Thymus (tissue), 11 donors: ENCODE measurements at regions not wholly inside any gene's neighbourhood (a gene's known extent, or its start where the extent isn't known, plus 50 kb on each side); places are given as distances from the start of the nearest gene placed in this dataset.
A peak's percentile ranks its signal among the peaks of the same experiment; 100 is the strongest.

Source experiments
- DNase-seq, 9 donors: peaks; one replicate each; pipeline ENCODE4 v3.0.0-alpha.2; 2013; ENCODE audit warnings: low spot score in 9 of 9, low read depth in 6 of 9, missing footprints in 1 of 9
- H3K27ac ChIP-seq, 2 donors: one replicate each; pipeline ENCODE4 v1.5.1; 2013; ENCODE audit warnings: control low read depth in 1 of 2, low read depth in 1 of 2, low read length in 1 of 2, mild to moderate bottlenecking in 1 of 2, moderate library complexity in 1 of 2
- H3K27me3 ChIP-seq, 2 donors: one replicate each; pipeline ENCODE4 v1.5.1; 2013; ENCODE audit warnings: low read length in 1 of 2; ENCODE audit not compliant: control insufficient read depth in 2 of 2, insufficient read depth in 1 of 2
- H3K36me3 ChIP-seq, 2 donors: one replicate each; pipeline ENCODE4 v1.5.1; 2013; ENCODE audit warnings: low read length in 1 of 2, mild to moderate bottlenecking in 1 of 2, moderate library complexity in 1 of 2; ENCODE audit not compliant: control insufficient read depth in 2 of 2, insufficient read depth in 2 of 2
- H3K4me1 ChIP-seq, 2 donors: one replicate each; pipeline ENCODE4 v1.5.1; 2013; ENCODE audit warnings: low read length in 2 of 2; ENCODE audit not compliant: control insufficient read depth in 2 of 2, insufficient read depth in 2 of 2
- H3K4me3 ChIP-seq, 2 donors: one replicate each; pipeline ENCODE4 v1.5.1; 2013; ENCODE audit warnings: low read length in 2 of 2, control low read depth in 1 of 2, mild to moderate bottlenecking in 1 of 2
- H3K9me3 ChIP-seq, 2 donors: one replicate each; pipeline ENCODE4 v1.5.1; 2013; ENCODE audit warnings: low read length in 1 of 2, mild to moderate bottlenecking in 1 of 2; ENCODE audit not compliant: control insufficient read depth in 2 of 2, insufficient read depth in 1 of 2
- WGBS: extraction: QIAGEN DNeasy Blood & Tissue Kit; methylation state at CpG from one replicate; pipeline ENCODE4 v1.1.7; 2013; 5-methylcytosine and 5-hydroxymethylcytosine counted together
- donor health status: healthy.

DNA sequence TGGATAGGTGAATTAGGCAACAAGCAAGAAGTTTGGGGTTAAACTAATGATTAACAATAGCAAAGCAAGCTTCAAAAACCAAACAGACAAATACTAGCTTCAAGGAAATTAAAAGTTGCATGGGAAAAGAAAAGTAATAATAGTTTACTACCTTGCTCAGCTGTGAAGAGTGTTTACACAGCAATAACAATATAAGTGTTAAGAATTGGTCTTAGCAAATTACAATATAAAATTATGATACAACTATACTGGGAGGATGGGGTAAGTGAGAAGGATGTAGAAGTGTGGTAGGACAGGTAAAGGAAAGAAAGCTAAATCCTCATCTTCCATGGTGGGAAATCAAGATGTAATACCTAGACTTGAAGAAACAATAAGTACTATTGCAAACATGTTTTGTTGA, 137.7 kb upstream of the MAFB start:
- Histone ChIP-seq H3K36me3 (no peaks in the 10 kb centered on the region), H3K4me1 (no peaks in the 10 kb centered on the region), H3K9me3 (no peaks in the 10 kb centered on the region), H3K27ac (no peak overlapping the region), H3K4me3 (no peak overlapping the region), H3K27me3 (no peaks in the 10 kb centered on the region)
- DNase-seq: no peak

DNA sequence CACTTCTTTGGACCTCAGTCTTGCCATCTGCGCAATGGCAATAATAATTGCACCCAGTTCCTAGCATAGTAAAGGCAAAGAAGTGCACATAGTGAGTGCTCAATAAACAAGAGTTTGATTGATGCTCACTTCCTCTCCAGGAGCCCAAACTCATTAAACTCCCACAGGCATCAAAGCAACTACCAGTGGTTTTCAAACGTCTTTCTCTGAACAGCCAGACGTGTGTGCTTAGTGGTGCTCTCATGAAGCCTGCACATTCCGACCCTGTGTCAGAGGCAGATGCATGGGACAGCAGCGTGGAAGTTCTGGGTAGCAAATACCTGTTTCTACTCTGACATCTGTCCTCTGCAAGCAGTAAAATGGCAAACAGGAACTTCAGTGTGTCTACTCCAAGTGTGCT, 146.3 kb upstream of the MAFB start:
- DNase-seq: peak in 3 of 9 donors; percentile 7 to 56 (median 29)
- Histone ChIP-seq H3K4me1 (peaks cover 10 to 12% of the 10 kb centered on the region in 2 donors), H3K27ac (no peak overlapping the region), H3K9me3 (peaks cover 0 to 15% of the 10 kb centered on the region in 2 donors), H3K4me3 (no peak overlapping the region), H3K27me3 (no peaks in the 10 kb centered on the region), H3K36me3 (no peaks in the 10 kb centered on the region)
- 44% methylated on average over 5 of the region's 5 CpGs for WGBS

DNA sequence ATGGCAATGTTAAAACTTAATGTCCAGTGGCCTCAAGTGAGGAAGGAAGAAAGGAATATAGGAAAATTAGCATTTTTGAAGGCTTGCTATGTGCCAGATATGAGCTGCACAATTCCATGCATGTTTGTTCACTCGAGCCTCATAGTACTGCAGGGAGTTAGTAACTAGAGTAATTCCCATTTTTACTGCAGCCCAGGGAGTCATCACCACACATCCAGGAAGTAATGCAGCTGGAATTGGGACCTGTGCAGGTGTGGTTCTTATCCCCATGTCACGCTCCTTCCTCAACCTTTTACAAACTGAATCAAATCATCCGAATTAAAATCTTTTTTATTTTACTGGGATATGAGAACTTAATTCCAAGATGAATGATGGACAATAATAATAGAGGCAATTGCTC, 149.5 kb upstream of the MAFB start:
- no peak overlapping the region for H3K27ac ChIP-seq
- H3K4me1 ChIP-seq: peaks cover 10 to 12% of the 10 kb centered on the region in 2 donors
- H3K4me3 ChIP-seq: no peak overlapping the region
- no peak for DNase-seq
- no peaks in the 10 kb centered on the region for H3K36me3 ChIP-seq
- no peaks in the 10 kb centered on the region for H3K27me3 ChIP-seq
- peaks cover 0 to 13% of the 10 kb centered on the region in 2 donors for H3K9me3 ChIP-seq
- 93% methylated on average over 3 of the region's 3 CpGs for WGBS

DNA sequence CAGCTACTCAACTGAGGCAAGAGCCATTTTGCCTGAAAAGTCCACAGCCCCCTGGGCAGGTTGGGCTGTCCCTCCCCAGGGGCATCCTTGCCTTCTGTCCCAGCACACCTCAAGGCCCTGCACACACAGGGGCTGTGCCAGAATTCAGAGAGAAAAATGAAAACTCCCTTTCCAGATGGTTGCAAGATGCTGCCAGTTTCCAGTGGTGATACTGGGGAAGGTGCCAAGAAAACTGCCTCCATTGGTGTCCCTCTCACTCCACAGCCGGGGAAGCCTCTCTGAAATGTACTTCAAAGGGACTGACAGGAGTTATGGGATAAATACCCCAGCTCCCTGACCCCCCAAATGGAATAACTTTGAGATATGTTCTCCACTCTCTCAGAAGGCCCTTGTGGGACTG, 154.2 kb upstream of the MAFB start:
- Histone ChIP-seq H3K4me3 (no peak overlapping the region), H3K36me3 (no peaks in the 10 kb centered on the region), H3K27ac (no peak overlapping the region), H3K27me3 (no peaks in the 10 kb centered on the region), H3K9me3 (no peaks in the 10 kb centered on the region), H3K4me1 (no peaks in the 10 kb centered on the region)
- 98% methylated on average over 1 of the region's 1 CpG for WGBS
- no peak for DNase-seq

DNA sequence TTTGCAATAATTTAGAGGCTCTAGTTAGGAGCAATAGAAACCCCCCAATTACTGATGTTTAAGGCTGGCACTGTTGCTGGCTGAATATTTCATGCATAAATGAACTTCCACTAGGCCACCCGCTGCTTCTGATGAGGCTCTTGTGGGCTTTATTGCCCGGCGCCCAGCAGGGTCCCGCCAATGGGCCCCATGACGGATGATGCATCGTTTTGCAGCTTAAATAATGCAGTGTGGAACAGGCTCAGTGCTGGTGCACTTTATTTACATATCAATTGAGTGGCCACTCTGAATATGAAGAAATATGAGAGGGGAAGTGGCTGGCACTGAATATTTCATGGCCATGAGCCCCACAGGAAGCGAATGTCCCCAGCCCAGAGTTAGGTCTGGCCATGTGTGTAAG, 155.3 kb upstream of the MAFB start:
- Histone ChIP-seq H3K4me1 (peaks cover 2 to 3% of the 10 kb centered on the region in 2 donors), H3K27ac (no peak overlapping the region), H3K9me3 (no peaks in the 10 kb centered on the region), H3K27me3 (no peaks in the 10 kb centered on the region), H3K36me3 (no peaks in the 10 kb centered on the region), H3K4me3 (no peak overlapping the region)
- no peak for DNase-seq
- 94% methylated on average over 7 of the region's 7 CpGs for WGBS

DNA sequence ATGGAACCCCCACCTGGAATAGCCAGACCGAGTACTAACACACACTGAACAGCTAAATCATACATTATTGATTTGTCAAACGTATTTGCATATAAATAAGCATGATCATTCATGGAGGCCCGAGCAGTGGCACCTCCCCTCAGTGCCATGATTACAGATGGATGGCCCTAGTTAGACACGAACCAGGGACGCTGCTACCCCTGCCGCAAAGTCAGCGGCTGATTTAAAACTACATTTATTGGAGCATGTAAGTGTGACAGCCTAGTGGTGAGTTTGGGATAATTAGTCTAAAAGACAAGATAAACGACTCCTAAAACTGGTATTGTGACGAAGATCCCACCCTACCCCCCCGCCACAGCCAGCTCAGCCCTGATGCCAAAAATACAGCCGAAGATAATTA, 159.1 kb upstream of the MAFB start:
- no peaks in the 10 kb centered on the region for H3K36me3 ChIP-seq
- no peaks in the 10 kb centered on the region for H3K27me3 ChIP-seq
- WGBS: 97% methylated on average over 11 of the region's 11 CpGs
- no peak overlapping the region for H3K27ac ChIP-seq
- no peak overlapping the region for H3K4me3 ChIP-seq
- peaks cover 2 to 7% of the 10 kb centered on the region in 2 donors for H3K4me1 ChIP-seq
- no peaks in the 10 kb centered on the region for H3K9me3 ChIP-seq
- no peak for DNase-seq

DNA sequence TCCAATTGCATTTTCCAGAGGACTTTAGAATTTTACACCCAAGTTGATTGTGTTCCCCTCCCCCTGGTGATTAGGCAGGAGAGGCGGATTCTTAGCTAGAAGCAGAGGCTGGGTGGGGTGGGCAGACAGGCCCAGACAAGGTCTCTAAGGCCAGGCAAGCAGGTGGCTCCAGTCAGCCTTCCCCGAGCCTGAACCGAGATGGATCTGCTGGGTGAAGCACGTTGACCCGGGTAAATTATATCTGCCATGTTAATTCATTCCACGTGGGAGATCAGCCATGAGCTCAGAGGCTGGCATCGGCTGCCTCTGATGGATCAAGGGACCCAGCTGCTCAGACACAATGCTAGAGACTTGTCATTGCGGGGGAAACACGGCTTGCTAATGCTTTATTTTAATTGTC, 159.5 kb upstream of the MAFB start:
- Histone ChIP-seq H3K4me3 (no peak overlapping the region), H3K9me3 (no peaks in the 10 kb centered on the region), H3K36me3 (no peaks in the 10 kb centered on the region), H3K27me3 (no peaks in the 10 kb centered on the region), H3K27ac (no peak overlapping the region), H3K4me1 (peaks cover 2 to 7% of the 10 kb centered on the region in 2 donors)
- WGBS: 89% methylated on average over 9 of the region's 9 CpGs
- no peak for DNase-seq

DNA sequence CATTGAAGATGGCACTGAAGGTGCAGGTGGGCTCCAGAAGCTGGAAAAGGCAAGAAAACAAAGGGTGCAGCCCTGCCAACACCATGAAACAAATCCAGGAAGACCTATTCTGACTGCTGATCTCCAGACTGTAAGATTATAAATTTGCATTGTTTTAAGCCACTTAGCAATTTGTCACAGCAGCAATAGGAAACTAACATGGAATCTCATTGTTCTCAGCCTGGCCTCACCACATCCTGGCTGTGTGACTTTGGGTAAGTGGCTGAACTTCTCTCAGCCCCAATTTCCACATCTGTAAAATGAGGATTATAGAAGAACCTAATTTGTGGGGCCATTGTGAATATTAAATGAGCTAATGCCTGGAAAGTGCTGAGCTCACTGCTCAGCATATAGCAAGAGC, 160.4 kb upstream of the MAFB start:
- Histone ChIP-seq H3K36me3 (no peaks in the 10 kb centered on the region), H3K4me3 (no peak overlapping the region), H3K27me3 (no peaks in the 10 kb centered on the region), H3K27ac (no peak overlapping the region), H3K4me1 (peaks cover 2 to 7% of the 10 kb centered on the region in 2 donors), H3K9me3 (no peaks in the 10 kb centered on the region)
- peak in 4 of 9 donors; percentile 7 to 42 (median 16) for DNase-seq

DNA sequence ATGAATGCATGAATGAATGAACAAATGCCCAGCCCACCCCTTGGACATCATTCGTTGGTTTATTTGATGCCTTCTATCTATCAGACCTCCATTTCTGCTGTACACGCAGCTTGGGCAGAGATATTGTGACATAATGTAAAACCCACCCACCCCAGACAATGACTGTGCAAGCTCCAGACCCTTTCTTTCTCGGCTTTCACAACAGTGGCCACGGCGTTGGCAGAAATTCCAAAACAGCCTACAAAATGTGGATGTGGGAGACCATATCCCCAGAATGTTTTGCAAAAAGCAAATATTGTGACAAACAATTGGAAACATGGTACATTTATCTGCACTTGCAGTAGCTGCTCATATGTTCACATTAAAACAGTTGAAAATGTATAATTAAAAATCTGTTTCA, 162.0 kb upstream of the MAFB start:
- Histone ChIP-seq H3K9me3 (no peaks in the 10 kb centered on the region), H3K4me3 (no peak overlapping the region), H3K4me1 (peaks cover 2 to 16% of the 10 kb centered on the region in 2 donors), H3K27me3 (no peaks in the 10 kb centered on the region), H3K36me3 (no peaks in the 10 kb centered on the region), H3K27ac (no peak overlapping the region)
- DNase-seq: no peak
- WGBS: 94% methylated on average over 5 of the region's 5 CpGs

DNA sequence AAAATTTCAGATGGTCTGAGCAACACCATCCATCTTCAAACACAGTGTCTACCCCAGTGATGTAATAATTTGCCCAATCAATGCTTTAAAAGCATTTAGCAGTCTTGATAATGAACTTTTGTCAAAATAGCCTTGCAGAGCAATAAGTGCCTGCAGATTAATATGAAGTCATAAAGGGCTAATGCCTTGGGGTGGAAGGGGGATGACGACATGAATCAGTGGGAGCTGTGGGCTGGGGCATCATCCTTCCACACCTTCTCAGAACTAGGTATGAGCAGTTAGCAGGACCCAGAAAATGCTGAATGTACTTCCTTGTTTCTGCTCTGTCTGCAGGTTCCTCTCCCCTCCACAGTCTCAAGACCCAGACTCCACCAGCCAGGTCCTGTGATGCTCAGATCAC, 166.2 kb upstream of the MAFB start:
- peaks cover 0 to 29% of the 10 kb centered on the region in 2 donors for H3K4me1 ChIP-seq
- peak in 1 of 9 donors; percentile 10 for DNase-seq

More for the DNA sequence above, 166.2 kb upstream of the MAFB start:
- Histone ChIP-seq H3K36me3 (no peaks in the 10 kb centered on the region), H3K4me3 (no peak overlapping the region), H3K27me3 (no peaks in the 10 kb centered on the region), H3K9me3 (peaks cover 0 to 3% of the 10 kb centered on the region in 2 donors), H3K27ac (peak overlapping the region in 1 of 2 donors; percentile 84)
- WGBS: 73% methylated on average over 1 of the region's 1 CpG
